ENCODE measurements at regions not wholly inside any gene's neighbourhood (a gene's known extent, or its start where the extent isn't known, plus 50 kb on each side); places are given as distances from the start of the nearest gene placed in this dataset.

GRCh38 chr7:32177232-32177631 lies 107.0 kb upstream of the PDE1C start:
- TF ChIP-seq CTCF (IDR thresholded peaks at IDR 0.05), result no peak
- intact Hi-C loops (cut with DNase I), result no loop called here
- Histone ChIP-seq H3K4me3 (no peak overlapping the region), H3K4me1 (no peaks in the 10 kb centered on the region), H3K9me3 (no peaks in the 10 kb centered on the region), H3K36me3 (no peaks in the 10 kb centered on the region), H3K27ac (no peak overlapping the region), H3K27me3 (ENCODE audit: low read depth) (no peaks in the 10 kb centered on the region)
- ATAC-seq (no peak), DNase-seq (no peak)

- no peak overlapping the region for H3K27ac ChIP-seq
- no peaks in the 10 kb centered on the region for H3K4me1 ChIP-seq
- H3K27me3 ChIP-seq (ENCODE audit: low read depth), result no peaks in the 10 kb centered on the region
- DNase-seq (no peak), ATAC-seq (no peak)
- no peak for TF ChIP-seq CTCF (IDR thresholded peaks at IDR 0.05)
- no peaks in the 10 kb centered on the region for H3K9me3 ChIP-seq
- intact Hi-C loops (cut with DNase I), result no loop called here
- H3K4me3 ChIP-seq, result no peak overlapping the region
- no peaks in the 10 kb centered on the region for H3K36me3 ChIP-seq
Measured at GRCh38 chr7:32175099-32175498, 104.9 kb upstream of the PDE1C start.

DNA sequence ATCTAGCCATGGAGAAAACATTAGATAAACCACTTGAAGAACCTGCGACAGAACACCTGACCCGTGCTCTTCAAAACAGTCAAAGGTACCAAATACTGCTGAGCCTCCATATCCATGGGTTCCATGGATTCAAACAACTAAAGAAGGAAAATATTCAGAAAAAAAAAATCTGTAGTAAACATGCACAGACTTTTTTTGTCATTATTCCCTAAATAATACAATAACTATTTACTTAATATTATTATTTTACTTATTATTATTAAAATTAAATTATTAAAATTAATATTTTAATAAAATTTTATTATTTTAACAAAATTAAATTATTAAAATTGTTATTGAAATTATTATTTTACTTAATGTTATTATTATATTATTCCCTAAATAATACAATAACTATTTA lies 101.0 kb upstream of the PDE1C start:
- DNase-seq (no peak), ATAC-seq (no peak)
- no peaks in the 10 kb centered on the region for H3K4me1 ChIP-seq
- TF ChIP-seq CTCF (IDR thresholded peaks at IDR 0.05), result no peak
- H3K4me3 ChIP-seq, result no peak overlapping the region
- no peak overlapping the region for H3K27ac ChIP-seq
- no peaks in the 10 kb centered on the region for H3K9me3 ChIP-seq
- no peaks in the 10 kb centered on the region for H3K36me3 ChIP-seq
- no peaks in the 10 kb centered on the region for H3K27me3 ChIP-seq (ENCODE audit: low read depth)
- intact Hi-C loops (cut with DNase I), result no loop called here

DNA sequence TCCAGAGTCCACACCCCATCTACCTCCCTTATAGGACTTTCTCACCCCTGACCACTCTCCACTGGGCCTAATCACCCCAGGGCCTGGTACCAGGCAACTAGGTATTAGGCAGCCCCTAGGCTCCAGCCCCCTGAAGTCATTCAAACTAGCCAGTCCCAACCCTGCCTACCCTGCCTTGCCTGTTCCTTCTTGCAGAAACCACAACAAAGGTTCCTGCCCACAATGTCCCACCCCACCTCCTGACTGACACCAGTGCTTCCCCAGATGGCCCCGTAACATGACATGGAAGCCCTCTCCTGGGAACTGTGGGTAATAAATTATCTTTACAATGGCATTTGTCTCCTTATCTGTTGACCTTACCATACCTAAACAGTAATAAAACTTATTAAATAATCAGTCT lies 100.6 kb upstream of the PDE1C start:
- H3K36me3 ChIP-seq, result no peaks in the 10 kb centered on the region
- DNase-seq, result no peak
- intact Hi-C loops (cut with DNase I), result no loop called here
- TF ChIP-seq CTCF (IDR thresholded peaks at IDR 0.05), result no peak
- no peaks in the 10 kb centered on the region for H3K9me3 ChIP-seq
- H3K27ac ChIP-seq, result no peak overlapping the region
- H3K27me3 ChIP-seq (ENCODE audit: low read depth), result no peaks in the 10 kb centered on the region
- ATAC-seq, result no peak
- no peak overlapping the region for H3K4me3 ChIP-seq
- H3K4me1 ChIP-seq, result no peaks in the 10 kb centered on the region

GRCh38 chr7:32169228-32169627 lies 99.0 kb upstream of the PDE1C start:
- intact Hi-C loops (cut with DNase I), result no loop called here
- TF ChIP-seq CTCF (IDR thresholded peaks at IDR 0.05), result no peak
- no peaks in the 10 kb centered on the region for H3K9me3 ChIP-seq
- DNase-seq (no peak), ATAC-seq (no peak)
- H3K4me1 ChIP-seq, result no peaks in the 10 kb centered on the region
- no peak overlapping the region for H3K4me3 ChIP-seq
- H3K36me3 ChIP-seq, result no peaks in the 10 kb centered on the region
- H3K27me3 ChIP-seq (ENCODE audit: low read depth), result no peaks in the 10 kb centered on the region
- H3K27ac ChIP-seq, result no peak overlapping the region

DNA sequence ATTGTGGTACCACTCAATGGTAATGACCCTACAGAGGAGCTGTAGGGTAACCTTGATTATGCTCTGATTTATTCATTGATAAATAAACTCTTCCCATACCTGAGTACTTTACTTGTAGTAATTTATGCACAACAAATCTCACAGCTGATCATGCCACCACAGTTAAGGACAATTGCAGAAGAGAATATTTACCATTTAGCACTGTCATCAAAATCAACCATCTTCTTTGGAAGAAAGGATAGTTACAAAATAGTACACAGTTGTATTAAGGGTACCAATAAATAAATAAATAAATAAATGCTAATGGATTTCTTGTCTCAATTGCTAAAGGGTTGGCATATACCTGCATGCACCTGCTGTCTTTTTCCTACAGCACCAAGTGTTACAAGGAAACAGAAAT lies 97.6 kb upstream of the PDE1C start:
- H3K9me3 ChIP-seq, result no peaks in the 10 kb centered on the region
- intact Hi-C loops (cut with DNase I), result no loop called here
- TF ChIP-seq CTCF (IDR thresholded peaks at IDR 0.05), result no peak
- no peak overlapping the region for H3K27ac ChIP-seq
- no peaks in the 10 kb centered on the region for H3K27me3 ChIP-seq (ENCODE audit: low read depth)
- DNase-seq, result no peak
- ATAC-seq, result no peak
- no peak overlapping the region for H3K4me3 ChIP-seq
- H3K36me3 ChIP-seq, result no peaks in the 10 kb centered on the region
- H3K4me1 ChIP-seq, result no peaks in the 10 kb centered on the region
